ENCODE measurements at regions not wholly inside any gene's neighbourhood (a gene's known extent, or its start where the extent isn't known, plus 50 kb on each side); places are given as distances from the start of the nearest gene placed in this dataset.

DNA sequence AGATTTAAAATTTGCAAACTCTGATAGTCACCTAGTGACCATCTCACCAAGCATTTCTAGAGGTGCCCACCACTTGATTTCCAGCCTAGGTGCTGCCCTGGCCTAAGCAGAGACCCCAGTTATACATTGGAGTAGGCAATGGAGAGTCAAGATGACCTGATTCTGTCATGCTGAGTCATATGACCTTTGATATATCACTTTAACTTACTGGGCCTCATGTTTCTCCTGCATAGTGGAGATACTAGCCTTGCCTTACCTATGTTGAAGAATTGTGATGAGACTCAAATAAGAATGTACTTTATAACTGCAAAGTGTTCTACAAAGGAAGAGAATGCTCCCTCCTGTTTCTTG is 75.5 kb upstream of the XCR1 start:
- no peak for TF ChIP-seq ZNF274 (IDR thresholded peaks at IDR 0.05; ENCODE audit: low read depth, low read length)
- H3K4me3 ChIP-seq (ENCODE audit: low read length) = no peak overlapping the region

DNA sequence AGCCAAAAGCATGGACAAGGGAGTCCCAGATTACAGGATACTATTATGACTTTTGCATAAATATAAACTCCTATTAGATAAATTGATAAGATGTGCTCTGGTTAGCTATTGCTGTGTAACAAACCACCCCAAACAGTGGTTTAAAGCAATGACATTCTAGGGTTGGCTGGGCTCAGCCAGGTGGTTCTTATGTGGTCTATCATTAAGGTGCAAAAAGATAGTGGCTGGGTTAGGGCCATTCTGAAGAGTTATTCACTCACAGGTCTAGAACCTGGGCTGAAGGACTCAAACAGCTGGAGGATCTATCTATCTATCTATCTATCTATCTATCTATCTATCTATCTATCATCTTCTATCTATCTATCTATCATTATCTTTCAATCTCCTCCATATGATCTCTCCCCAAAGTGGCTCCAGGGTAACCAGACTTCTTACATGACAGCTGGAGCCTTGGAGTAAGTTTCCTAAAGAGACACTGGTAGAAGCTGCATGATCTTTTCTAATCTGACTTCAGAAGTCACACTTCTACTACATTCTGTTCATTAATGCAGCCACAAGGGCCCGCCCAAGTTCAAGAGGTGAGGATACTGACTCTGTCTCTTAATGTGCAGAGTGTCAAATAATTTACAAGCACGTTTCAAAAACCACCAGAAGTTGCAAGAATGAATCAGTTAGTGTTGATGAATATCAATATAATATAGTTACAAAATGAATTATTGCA is 74.9 kb upstream of the XCR1 start:
- no peak for TF ChIP-seq ZNF274 (IDR thresholded peaks at IDR 0.05; ENCODE audit: low read depth, low read length)

DNA sequence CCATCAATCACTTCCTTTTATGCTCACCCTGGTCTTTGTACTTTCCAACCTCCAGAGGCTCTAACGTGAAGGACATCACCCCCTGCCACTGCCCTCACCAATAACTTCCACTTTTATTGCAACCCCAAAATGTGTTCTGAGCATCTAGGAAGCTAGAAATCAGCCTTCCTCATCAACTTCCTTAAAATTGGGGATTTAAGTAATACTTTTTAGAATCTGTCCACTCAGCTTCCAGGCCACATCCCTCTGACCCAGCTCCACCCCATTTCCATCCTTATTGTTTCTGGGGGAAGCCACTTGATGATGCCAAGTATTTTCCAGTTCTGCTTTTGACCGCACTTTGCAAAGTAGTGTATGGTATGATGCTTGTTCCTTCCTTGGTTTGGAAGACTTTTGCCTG is 73.5 kb upstream of the XCR1 start:
- H3K4me3 ChIP-seq (ENCODE audit: low read length) = no peak overlapping the region
- TF ChIP-seq ZNF274 (IDR thresholded peaks at IDR 0.05; ENCODE audit: low read depth, low read length) = no peak

More for the DNA sequence above, 74.9 kb upstream of the XCR1 start:
- no peak overlapping the region for H3K4me3 ChIP-seq (ENCODE audit: low read length)

DNA sequence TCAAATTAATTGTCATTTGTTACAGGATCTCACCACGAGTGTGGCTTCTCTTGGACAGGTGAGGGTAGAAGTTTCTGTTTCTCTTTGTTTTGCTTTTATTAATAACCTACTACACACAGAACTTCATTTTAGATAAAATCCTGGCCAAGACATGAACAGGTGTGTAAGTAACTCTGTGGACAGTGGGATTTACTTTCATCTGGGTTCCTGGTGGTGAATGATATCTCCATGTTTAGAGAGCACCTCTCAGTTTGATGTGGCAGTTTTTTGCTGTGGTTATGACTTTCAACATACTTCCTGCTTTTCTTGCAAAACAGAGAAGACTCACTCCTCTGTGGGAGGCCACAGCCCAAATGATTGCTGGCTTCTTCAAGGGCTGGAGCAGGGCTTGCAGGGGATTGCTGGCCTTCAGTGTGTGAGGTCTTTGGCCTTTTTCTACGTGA is 71.1 kb upstream of the XCR1 start:
- H3K4me3 ChIP-seq (ENCODE audit: low read length) = no peak overlapping the region; the same call in 1 of the 2 replicates
- TF ChIP-seq ZNF274 (IDR thresholded peaks at IDR 0.05; ENCODE audit: low read depth, low read length) = no peak

DNA sequence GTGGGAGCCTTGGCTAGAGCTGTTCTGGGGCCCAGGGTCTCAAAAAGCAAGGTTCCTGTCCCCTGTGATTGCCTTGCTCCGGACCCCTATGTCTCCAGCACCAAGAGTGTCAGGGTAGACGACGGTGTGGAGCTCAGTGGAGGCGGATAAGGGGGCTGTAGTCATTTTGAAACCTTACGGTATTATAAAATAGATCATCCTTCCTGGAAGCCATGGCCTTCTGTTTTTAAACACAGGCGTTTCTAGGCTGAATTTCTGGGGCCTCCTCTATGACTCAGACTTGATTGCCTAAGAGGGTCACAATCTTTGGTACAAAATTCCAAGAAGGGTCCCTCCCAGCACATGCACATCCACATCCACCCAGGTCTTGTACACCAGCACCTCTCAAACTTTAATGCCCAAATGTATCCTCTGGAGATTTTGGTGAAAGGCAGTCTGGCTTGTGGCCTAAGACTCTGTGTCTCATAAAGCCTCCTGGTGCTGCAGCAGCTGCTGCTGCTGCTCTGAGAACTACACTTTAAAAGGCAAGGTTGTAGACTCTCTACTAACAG is 70.5 kb upstream of the XCR1 start:
- H3K4me3 ChIP-seq (ENCODE audit: low read length) = peak overlapping the region; percentile 27; the same call in 1 of the 2 replicates
- no peak for TF ChIP-seq ZNF274 (IDR thresholded peaks at IDR 0.05; ENCODE audit: low read depth, low read length)

DNA sequence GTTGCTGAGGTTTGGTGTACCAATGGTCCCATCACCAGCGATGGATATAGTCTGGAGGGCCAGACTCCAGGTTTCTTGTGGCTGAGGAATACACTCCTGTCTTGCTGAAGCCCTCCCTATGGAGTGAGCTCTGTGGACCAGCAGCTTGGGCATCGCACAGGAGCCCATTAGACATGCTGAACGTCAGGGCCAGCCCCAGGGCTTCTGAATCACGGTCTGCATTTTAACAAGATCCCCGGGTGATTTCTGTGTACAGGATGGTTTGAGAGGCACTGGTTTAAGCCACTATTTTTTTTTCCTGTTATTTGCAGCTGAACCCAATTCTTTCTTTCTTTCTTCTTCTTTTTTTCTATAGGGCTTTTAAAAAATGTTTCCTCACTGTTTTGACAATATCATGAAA is 69.5 kb upstream of the XCR1 start:
- TF ChIP-seq ZNF274 (IDR thresholded peaks at IDR 0.05; ENCODE audit: low read depth, low read length) = no peak
- H3K4me3 ChIP-seq (ENCODE audit: low read length) = no peak overlapping the region

DNA sequence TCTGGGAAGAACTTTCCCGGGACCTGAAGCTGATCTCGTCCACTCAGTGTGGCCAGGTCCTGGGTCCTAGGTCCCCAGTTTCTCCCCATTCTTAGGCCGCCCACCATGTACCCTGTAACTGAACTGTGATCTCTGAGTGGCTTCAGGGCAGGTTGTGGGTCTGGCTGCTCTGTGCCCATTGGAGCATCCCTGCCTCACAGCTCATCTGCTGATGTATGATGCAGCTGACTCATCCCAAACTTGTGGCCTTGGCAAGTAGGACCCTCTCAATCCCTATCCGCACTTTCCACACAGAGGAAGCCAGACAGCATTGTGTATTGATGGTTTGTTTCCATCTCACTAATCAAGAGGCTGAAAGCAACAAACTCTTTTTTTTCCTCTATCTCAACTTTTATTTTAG is 69.1 kb upstream of the XCR1 start:
- no peak overlapping the region for H3K4me3 ChIP-seq (ENCODE audit: low read length)
- no peak for TF ChIP-seq ZNF274 (IDR thresholded peaks at IDR 0.05; ENCODE audit: low read depth, low read length)

DNA sequence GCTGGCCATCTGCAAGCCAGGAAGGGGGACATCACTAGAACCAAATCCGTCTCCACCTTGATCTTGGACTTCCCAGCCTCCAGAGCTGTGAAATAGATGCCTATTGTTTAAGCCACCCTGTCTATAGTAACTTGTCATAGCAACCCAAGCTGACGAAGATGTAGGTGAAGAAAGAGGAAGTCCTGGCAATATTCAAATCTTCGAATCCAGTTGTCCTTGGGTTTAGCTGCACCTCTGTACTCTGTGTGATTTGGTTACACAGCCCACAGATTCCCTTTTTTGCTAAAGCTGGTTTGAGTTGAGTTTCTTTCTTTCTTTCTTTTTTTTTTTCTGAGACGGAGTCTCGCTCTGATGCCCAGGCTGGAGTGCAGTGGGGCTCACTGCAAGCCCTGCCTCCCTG is 68.0 kb upstream of the XCR1 start:
- H3K4me3 ChIP-seq (ENCODE audit: low read length) = no peak overlapping the region
- no peak for TF ChIP-seq ZNF274 (IDR thresholded peaks at IDR 0.05; ENCODE audit: low read depth, low read length)

DNA sequence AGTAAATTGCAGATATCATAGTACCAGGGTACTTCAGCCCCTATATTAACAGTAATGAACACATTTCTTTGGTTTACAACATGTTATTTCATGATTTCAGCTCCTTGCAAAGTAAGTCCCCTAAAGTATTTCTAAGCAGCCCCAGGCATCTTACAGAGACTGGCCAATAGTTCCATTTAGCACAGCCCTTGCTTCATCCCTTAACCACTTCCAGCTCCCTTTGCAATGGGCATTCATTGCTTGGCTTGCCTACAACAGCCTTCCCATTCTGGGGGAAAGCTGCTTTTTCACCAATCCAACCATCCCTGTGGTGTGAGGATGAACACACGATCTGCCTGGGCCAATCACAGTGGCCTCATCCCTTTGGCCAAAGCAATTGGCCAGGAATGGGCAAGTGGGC is 67.2 kb upstream of the XCR1 start:
- no peak overlapping the region for H3K4me3 ChIP-seq (ENCODE audit: low read length)
- TF ChIP-seq ZNF274 (IDR thresholded peaks at IDR 0.05; ENCODE audit: low read depth, low read length) = no peak

DNA sequence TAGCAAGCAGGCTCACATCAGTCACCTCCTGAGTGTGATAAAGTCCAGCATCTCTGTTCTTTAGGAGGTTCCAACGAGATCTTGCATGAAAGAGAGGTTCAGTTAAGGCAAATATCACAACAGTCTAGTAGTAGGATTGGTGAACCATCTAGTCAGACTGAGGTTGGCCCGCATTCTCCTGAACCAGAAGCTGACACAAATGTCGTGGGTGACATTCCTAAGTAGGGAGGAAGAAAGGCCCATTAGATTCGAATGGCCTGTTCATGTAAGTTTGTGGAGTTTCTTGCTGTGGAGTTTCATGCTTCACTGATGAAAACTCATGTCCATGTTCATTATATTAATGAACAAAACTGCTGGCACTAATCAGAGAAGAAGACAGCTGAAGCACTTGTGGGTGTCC is 66.7 kb upstream of the XCR1 start:
- no peak for TF ChIP-seq ZNF274 (IDR thresholded peaks at IDR 0.05; ENCODE audit: low read depth, low read length)
- H3K4me3 ChIP-seq (ENCODE audit: low read length) = no peak overlapping the region

DNA sequence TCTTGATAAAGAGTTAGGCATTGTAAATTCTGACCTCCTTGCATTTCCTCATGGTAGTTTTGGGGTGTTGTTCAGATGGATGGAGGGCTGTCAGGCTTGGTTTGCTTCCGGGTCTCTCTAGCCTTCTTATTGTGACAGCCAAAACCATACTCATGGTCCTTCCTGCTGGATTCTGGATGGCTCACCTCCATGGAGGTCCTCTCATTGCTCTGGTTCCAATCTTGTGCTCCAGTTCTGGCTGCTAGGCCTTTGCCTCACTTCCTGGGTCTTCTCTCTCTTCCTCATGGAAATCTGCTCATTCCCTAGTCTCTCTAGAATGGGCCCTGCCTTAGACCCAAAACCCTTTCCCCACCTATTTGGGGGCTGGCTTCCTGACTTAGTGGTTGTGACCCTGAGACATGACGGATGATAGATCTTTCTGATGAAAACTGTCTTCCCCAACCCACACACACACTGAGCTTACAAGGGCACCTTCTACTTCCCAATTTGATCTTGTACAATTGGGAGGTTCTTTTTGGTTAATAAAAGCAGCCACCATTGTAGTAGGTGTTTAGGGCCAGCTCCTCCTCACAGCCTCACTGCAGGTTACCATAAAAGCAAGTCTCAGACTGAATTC is 66.2 kb upstream of the XCR1 start:
- TF ChIP-seq ZNF274 (IDR thresholded peaks at IDR 0.05; ENCODE audit: low read depth, low read length) = no peak
- no peak overlapping the region for H3K4me3 ChIP-seq (ENCODE audit: low read length)

DNA sequence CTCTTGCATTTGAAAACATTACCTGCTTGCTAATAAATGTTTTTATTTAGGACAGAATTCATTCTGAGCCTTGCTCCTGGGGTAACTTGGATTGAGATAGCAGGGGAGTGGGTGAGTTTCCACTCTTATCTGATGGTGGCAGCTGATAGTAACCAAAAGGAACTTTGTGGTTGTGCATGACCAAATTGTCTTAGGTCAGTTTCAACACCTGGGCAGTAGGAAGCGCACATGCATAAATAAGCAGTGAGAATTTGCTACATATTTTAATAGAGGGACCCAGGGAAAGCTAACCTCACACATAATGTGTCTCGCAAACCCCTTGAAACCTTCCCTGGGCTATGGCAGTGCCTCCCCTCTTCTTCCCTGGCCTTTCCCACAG is 65.4 kb upstream of the XCR1 start:
- H3K4me3 ChIP-seq (ENCODE audit: low read length) = no peak overlapping the region; the same call in 1 of the 2 replicates
- TF ChIP-seq ZNF274 (IDR thresholded peaks at IDR 0.05; ENCODE audit: low read depth, low read length) = no peak

DNA sequence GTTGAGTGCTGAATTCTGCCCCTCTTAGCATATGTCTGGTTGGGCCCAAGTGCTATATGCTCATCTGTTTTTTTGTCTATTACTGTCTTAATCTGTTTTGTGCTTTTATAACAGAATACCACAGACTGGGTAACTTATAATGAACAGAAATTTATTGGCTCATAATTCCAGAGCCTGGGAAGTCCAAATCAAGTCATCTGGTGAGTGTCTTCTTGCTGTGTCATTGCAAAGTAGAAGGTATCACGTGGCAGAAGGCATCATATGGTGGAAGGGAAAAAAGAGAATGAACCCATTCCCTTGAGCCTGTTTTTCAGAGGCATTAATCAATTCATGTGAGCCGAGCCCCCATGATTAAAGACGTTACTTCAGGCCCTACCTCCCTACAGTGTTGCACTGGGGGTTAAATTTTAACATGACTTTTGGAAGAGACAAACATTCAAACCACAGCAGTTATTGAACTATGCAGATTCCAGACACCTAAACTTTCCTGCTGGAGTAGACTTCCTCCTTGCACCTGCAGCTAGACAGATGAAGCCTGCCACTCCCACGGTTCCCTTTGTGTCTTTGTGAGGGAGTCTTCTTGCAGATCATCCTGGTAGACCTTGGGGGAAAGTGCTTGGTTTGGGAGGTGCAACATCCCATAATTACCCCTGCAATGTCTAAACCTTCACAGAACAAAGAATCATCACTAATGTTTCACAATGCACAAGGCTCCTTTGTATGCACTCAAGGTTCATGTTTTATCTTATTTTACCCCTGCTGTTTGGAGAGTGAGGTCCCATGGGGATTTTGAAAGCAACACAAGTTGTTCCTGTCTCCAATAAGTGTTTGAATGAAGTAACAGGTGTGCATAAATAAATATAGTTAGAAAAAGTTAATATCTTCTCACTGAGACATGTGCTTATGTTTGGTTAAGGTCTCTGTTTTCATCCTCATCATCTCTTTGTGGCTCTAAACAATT is 64.7 kb upstream of the XCR1 start:
- peak overlapping the region; percentile 15; the same call in 1 of the 2 replicates for H3K4me3 ChIP-seq (ENCODE audit: low read length)
- no peak for TF ChIP-seq ZNF274 (IDR thresholded peaks at IDR 0.05; ENCODE audit: low read depth, low read length)

DNA sequence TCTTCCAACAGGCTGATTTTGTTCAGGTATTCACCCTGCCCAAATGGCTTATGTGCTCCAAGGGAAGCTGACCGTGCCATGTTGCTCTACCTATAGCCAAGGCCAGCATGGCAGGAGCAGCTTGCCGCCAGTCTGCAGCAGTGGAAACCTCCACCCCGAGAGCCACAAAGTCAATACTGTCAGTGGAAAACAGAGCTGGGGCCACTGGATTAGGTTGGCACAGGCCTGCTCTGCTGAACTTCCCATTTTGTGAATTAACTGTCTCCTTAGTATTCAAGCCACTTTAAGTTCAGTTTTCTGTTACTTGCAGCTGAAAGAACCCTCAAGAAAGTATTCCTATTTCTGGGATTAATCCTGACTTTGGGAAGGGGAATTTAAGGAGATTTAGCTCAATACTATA is 63.8 kb upstream of the XCR1 start:
- H3K4me3 ChIP-seq (ENCODE audit: low read length) = no peak overlapping the region
- no peak for TF ChIP-seq ZNF274 (IDR thresholded peaks at IDR 0.05; ENCODE audit: low read depth, low read length)

Measured in GM08714 (cell line).